ENCODE measurements at regions not wholly inside any gene's neighbourhood (a gene's known extent, or its start where the extent isn't known, plus 50 kb on each side); places are given as distances from the start of the nearest gene placed in this dataset.
"Not testable (repeated sequence)": the region's sequence is repeated elsewhere in the genome, so short reads cannot be mapped to it uniquely, and the experiment has no call there.

DNA sequence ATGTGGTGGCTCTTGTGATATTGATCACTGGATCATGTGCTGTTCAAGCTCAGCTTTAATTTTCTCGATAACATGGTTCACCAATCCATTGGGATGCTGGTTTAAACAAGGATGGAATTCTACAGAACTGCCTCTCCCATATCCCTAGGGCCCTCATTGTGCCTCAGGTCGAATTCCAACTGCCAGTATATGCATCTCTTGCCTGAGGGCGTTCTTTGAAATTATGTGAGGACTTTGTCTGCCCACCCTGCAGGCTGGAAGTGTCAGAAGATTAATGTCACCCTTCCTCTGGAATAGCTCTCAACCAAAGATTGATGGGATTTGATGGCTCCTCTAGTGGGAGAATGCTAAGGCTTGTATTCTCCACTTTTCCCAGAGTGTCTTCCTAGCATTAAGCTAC is 175.6 kb upstream of the GALNT15 start:
- no peak for DNase-seq (ENCODE audit: low read depth)
- TF ChIP-seq, protein P1, sequence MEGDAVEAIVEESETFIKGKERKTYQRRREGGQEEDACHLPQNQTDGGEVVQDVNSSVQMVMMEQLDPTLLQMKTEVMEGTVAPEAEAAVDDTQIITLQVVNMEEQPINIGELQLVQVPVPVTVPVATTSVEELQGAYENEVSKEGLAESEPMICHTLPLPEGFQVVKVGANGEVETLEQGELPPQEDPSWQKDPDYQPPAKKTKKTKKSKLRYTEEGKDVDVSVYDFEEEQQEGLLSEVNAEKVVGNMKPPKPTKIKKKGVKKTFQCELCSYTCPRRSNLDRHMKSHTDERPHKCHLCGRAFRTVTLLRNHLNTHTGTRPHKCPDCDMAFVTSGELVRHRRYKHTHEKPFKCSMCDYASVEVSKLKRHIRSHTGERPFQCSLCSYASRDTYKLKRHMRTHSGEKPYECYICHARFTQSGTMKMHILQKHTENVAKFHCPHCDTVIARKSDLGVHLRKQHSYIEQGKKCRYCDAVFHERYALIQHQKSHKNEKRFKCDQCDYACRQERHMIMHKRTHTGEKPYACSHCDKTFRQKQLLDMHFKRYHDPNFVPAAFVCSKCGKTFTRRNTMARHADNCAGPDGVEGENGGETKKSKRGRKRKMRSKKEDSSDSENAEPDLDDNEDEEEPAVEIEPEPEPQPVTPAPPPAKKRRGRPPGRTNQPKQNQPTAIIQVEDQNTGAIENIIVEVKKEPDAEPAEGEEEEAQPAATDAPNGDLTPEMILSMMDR (IDR thresholded peaks at IDR 0.05; ENCODE audit: control insufficient read depth, insufficient read depth, low read depth, low read length, missing control alignments), result no peak
- H3K4me3 ChIP-seq (ENCODE audit: control insufficient read depth, low read depth, low read length), result no peak overlapping the region

DNA sequence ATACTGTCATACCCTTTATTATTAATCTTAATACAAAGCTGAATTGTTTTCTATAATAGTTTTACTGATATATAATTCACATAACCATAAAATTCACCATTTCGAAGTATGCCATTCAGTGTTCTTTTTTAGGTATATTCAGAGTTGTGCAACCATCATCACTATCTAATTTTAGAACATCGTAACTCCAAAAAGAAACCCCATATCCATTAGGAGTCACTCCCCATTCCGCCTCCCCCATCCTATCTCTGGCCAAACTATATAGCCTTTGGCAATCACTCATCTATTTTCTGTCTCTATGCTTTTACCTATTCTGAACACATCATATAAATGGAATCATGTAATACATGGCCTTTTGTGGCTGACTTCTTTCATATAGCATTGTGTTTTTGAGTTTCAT is 169.7 kb upstream of the GALNT15 start:
- TF ChIP-seq, protein P1 (IDR thresholded peaks at IDR 0.05; ENCODE audit: control insufficient read depth, insufficient read depth, low read depth, low read length, missing control alignments), result no peak
- no peak for DNase-seq (ENCODE audit: low read depth)
- H3K4me3 ChIP-seq (ENCODE audit: control insufficient read depth, low read depth, low read length), result no peak overlapping the region

DNA sequence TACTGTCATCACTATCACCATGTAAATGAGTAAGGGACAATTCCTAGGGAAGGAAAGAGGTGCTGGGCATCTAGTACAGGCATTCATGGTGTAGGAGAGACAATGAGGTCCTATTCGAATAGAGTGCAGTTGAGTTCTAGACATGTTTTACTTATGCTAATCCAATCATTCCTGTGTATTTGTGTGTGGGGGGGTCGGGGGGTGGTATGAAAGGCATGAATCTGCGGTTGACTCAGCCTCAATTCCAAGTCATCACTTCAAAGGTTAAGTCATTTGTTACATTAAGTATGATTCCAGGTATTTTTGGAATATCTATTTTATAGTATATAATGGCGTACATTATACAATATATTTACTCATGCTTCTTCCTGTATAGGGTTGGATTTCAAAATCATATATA is 163.1 kb upstream of the GALNT15 start:
- no peak overlapping the region for H3K4me3 ChIP-seq (ENCODE audit: control insufficient read depth, low read depth, low read length)
- TF ChIP-seq, protein P1 (IDR thresholded peaks at IDR 0.05; ENCODE audit: control insufficient read depth, insufficient read depth, low read depth, low read length, missing control alignments), result no peak
- DNase-seq (ENCODE audit: low read depth), result no peak

DNA sequence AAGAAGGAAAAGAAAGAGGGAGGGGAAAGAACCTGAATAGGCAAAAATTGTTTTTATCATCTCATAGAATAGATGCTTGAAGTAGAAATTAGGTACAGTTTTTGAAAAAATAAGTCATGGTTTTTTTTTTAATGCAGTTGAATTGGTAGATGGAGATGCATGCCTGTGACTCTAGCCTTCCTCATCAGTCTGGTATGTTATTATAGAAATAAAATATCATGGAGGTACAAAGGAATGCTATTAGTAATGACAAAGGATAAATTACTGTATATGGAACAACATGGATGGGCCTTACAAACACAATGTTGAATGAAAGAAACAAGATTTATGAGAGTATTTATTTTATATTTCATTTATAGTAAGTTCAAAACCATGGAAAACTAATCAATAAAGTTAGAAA is 162.4 kb upstream of the GALNT15 start:
- no peak overlapping the region for H3K4me3 ChIP-seq (ENCODE audit: control insufficient read depth, low read depth, low read length)
- TF ChIP-seq, protein P1 (IDR thresholded peaks at IDR 0.05; ENCODE audit: control insufficient read depth, insufficient read depth, low read depth, low read length, missing control alignments), result no peak
- no peak for DNase-seq (ENCODE audit: low read depth)

DNA sequence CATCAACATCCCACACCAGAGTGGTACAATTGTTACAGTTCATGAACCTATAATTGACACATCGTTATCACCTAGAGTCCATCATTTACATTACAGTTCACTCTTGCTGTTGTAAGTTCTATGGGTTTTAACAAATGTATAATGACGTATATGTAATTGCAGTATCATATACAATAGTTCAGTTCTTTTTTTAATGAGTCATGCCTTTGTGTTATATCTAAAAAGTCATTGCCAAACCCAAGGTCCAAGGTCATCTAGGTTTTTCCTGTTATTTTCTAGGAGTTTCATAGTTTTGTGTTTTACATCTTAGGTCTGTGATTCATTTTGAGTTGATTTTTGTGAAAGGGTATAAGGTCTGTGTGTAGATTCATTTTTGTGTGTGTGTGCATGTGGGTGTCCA is 160.9 kb upstream of the GALNT15 start:
- TF ChIP-seq, protein P1 (IDR thresholded peaks at IDR 0.05; ENCODE audit: control insufficient read depth, insufficient read depth, low read depth, low read length, missing control alignments), result no peak
- no peak overlapping the region for H3K4me3 ChIP-seq (ENCODE audit: control insufficient read depth, low read depth, low read length)
- DNase-seq (ENCODE audit: low read depth), result no peak

DNA sequence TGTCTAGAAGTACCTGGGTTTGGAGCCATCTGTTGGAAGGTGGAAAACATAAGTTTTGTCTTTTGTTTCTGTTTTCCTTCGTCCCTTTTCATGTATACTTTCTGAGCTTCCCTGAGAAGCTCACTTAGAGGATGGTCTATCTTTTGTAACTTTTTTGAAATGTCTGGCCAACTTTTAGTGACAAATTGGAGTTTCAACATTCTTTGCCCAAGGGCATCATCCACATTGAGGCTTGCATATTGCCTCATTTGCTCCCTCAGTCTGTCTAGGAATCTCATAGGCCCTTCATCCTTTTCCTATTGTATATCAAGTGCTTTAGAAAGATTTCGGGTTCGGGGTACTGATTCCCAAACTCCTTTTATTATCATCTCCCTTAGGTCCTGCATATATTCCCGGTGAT is 152.7 kb upstream of the GALNT15 start:
- not testable (repeated sequence) for DNase-seq (ENCODE audit: low read depth); H3K4me3 ChIP-seq (ENCODE audit: control insufficient read depth, low read depth, low read length)

DNA sequence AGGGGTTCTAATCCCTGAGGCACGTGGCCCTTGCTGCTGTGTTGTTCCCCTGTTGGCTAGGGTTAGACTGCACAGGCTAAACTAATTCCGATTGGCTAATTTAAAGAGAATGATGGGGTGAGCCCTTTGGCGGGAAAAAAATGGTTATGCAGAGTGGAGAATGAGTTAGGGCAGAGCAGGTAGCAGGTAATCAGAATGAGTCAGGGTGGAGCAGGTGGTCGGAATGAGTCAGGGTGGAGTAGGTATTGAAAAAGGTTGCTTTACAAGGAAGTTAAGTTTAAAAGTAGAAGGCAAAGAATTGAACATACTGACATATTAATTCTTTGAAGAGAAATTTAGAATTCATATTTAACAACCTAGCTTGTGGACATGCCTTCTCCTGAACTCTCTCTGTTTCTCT is 150.6 kb upstream of the GALNT15 start:
- not testable (repeated sequence) for DNase-seq (ENCODE audit: low read depth); H3K4me3 ChIP-seq (ENCODE audit: control insufficient read depth, low read depth, low read length)

DNA sequence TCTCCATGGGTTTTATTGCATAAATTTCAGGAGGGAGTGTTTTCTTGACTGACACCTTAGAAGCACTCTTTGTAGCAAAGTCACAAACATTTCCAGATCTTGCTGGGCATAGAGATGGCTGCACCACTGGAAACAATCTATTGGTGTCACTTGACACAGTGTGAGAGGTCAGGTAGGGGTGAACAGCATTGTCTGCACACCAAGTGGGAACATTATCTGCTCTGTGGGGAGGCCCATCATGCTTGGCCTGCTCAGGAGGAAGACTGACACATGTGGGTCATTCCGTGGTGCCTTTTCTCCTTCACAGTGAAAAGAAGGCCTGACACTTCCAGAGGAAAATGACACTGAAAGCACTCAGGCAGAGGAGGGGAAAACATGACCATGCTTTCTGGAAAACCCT is 149.9 kb upstream of the GALNT15 start:
- DNase-seq (ENCODE audit: low read depth), result no peak
- no peak overlapping the region for H3K4me3 ChIP-seq (ENCODE audit: control insufficient read depth, low read depth, low read length)
- TF ChIP-seq, protein P1 (IDR thresholded peaks at IDR 0.05; ENCODE audit: control insufficient read depth, insufficient read depth, low read depth, low read length, missing control alignments), result no peak

Data from AG09309 (cell line).